GM18873 (cell line): ENCODE measurements at regions not wholly inside any gene's neighbourhood (a gene's known extent, or its start where the extent isn't known, plus 50 kb on each side); places are given as distances from the start of the nearest gene placed in this dataset.

ENCODE experiments used
- ATAC-seq: cut with Tn5 transposase; IDR thresholded peaks from one replicate; pipeline ENCODE4 v1.9.1; 2021; ENCODE audit warnings: mild to moderate bottlenecking, moderate library complexity, moderate number of reproducible peaks; ENCODE audit not compliant: unreplicated experiment, low FRiP score

GRCh38 chr2:220442012-220442411, 814.6 kb downstream of the SLC4A3 start:
- no peak for ATAC-seq

- no peak for ATAC-seq
Observed at GRCh38 chr2:220445429-220446105, 818.1 kb downstream of the SLC4A3 start.

- ATAC-seq = no peak
Observed at GRCh38 chr2:220446106-220446712, 818.8 kb downstream of the SLC4A3 start.

- ATAC-seq = no peak
Observed at GRCh38 chr2:220450846-220451245, 823.4 kb downstream of the SLC4A3 start.

GRCh38 chr2:220451438-220451837, 824.0 kb downstream of the SLC4A3 start:
- no peak for ATAC-seq

- ATAC-seq = no peak
Observed at GRCh38 chr2:220452561-220452960, 825.1 kb downstream of the SLC4A3 start.

GRCh38 chr2:220455351-220455990, 828.0 kb downstream of the SLC4A3 start:
- ATAC-seq = no peak

GRCh38 chr2:220458051-220458450, 830.6 kb downstream of the SLC4A3 start:
- no peak for ATAC-seq

- ATAC-seq = no peak
Observed at GRCh38 chr2:220460257-220460985, 833.0 kb downstream of the SLC4A3 start.

- no peak for ATAC-seq
Observed at GRCh38 chr2:220463876-220464275, 836.4 kb downstream of the SLC4A3 start.

GRCh38 chr2:220465700-220466099, 838.3 kb downstream of the SLC4A3 start:
- ATAC-seq = no peak

GRCh38 chr2:220466251-220466691, 838.8 kb downstream of the SLC4A3 start:
- ATAC-seq = no peak

- no peak for ATAC-seq
Observed at GRCh38 chr2:220469201-220469600, 841.8 kb downstream of the SLC4A3 start.

GRCh38 chr2:220473611-220474010, 846.2 kb downstream of the SLC4A3 start:
- ATAC-seq = no peak

- ATAC-seq = no peak
Observed at GRCh38 chr2:220476877-220477276, 849.4 kb downstream of the SLC4A3 start.

- no peak for ATAC-seq
Observed at GRCh38 chr2:220478305-220479058, 851.1 kb downstream of the SLC4A3 start.

GRCh38 chr2:220482716-220483115, 855.3 kb downstream of the SLC4A3 start:
- ATAC-seq = no peak

- ATAC-seq = no peak
Observed at GRCh38 chr2:220489121-220489520, 861.7 kb downstream of the SLC4A3 start.

- ATAC-seq = no peak
Observed at GRCh38 chr2:220491670-220492069, 864.2 kb downstream of the SLC4A3 start.

- ATAC-seq = no peak
Observed at GRCh38 chr2:220493871-220494525, 866.6 kb downstream of the SLC4A3 start.
